DOHH2 (cell line): ENCODE measurements at regions not wholly inside any gene's neighbourhood (a gene's known extent, or its start where the extent isn't known, plus 50 kb on each side); places are given as distances from the start of the nearest gene placed in this dataset.

ENCODE experiments used
- CTCF ChIP-seq: fragments of 200-600 bp; sonication (generic); IDR thresholded peaks from one replicate; pipeline ENCODE4 v1.5.1; 2014; ENCODE audit warnings: antibody characterized with exemption, mild to moderate bottlenecking, low read depth, low read length; ENCODE audit not compliant: poor library complexity, severe bottlenecking
- EZH2phosphoT487 ChIP-seq: fragments of 200-600 bp; sonication (generic); IDR thresholded peaks from 2 replicates; pipeline ENCODE4 v1.6.1; 2017; ENCODE audit warnings: borderline replicate concordance, mild to moderate bottlenecking, antibody characterized with exemption, low read length, moderate library complexity, mixed read lengths

DNA sequence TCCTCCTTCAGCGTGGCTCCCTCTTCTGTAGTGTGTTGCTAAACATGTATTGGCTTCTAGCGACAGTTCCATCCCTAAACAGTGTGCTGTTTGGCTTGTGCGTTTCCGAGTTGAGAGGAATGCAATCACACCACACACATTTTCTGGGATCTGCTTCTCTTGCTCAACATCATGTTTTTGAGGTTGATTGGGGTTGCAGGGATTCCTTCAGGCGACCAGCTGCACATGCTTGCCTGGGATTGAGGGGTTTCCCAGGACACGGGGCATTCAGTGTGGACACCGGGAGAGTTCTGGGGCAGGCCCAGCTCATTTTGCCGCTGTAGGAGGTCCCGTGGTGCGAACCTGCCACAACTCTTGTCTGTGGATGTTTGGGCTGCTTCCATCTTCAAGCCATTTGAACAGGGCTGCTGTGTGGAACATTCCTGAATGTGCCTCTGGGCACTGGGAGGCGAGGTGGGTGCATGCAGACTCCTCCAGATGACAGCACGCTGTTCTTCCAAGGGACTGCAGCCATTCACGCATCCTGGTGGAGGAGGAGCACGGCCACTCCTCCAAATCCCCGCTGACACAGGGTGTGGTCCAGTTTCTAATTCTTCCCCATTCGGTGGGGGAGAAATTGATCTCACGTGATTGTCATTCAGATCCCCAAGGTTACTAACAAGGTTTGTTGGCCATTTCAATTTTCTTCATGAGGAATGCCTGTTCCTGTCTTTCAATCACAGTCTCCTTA lies 82.8 kb downstream of the PLXNA1 start:
- TF ChIP-seq CTCF (no peak), EZH2phosphoT487 (no peak)
